ENCODE measurements at regions not wholly inside any gene's neighbourhood (a gene's known extent, or its start where the extent isn't known, plus 50 kb on each side); places are given as distances from the start of the nearest gene placed in this dataset.

DNA sequence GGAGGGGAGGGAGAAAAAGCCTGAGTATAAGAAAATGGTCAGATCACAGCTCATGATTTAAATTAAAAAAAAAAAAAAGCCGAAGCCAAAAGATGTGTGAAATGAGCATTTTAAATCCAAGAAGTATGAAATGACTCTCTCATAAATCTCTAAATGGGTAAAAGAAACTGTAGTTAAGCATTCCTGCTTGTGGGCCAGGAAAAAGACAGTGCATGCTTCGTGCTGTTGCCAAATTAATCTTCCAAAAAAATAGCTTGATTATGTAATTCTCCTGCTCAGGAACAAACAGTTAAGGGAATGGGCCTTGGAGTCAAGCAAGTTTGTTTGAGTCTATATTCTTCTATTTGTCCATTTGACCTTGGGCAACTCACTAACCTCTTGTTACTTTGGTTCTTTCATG lies 325.4 kb upstream of the SEL1L start:
- H3K79me2 ChIP-seq: no peaks in the 10 kb centered on the region

DNA sequence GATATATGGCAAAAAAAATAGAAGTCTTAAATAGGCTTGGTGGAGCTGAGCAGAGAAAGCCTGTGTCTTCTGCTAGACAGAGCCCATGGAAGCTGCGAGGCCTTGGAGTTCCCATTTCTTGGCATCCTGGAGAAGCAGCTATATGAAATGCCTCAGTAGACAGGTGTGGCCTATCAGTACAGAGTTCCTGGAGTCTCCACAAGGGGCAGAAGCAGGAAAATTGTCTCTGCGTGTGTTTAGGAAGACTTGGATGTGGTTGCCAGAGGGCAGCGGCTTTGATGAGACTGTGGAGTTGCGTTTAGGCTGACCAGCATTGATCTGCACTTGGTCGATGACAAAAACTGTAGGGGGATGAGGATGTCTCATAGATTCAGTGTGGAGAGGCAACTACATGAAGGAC lies 334.5 kb upstream of the SEL1L start:
- WGBS (ENCODE audit: low lambda C conversion rate, missing lambda C conversion rate): 89% methylated on average over 5 of the region's 5 CpGs
- no peak overlapping the region for H2AFZ ChIP-seq
- TF ChIP-seq EZH2phosphoT487 (IDR thresholded peaks at IDR 0.05; ENCODE audit: low read depth, severe bottlenecking, unreplicated experiment) (no peak), EZH2 (IDR thresholded peaks at IDR 0.05; ENCODE audit: borderline replicate concordance) (no peak)
- TF ChIP-seq, protein P1, sequence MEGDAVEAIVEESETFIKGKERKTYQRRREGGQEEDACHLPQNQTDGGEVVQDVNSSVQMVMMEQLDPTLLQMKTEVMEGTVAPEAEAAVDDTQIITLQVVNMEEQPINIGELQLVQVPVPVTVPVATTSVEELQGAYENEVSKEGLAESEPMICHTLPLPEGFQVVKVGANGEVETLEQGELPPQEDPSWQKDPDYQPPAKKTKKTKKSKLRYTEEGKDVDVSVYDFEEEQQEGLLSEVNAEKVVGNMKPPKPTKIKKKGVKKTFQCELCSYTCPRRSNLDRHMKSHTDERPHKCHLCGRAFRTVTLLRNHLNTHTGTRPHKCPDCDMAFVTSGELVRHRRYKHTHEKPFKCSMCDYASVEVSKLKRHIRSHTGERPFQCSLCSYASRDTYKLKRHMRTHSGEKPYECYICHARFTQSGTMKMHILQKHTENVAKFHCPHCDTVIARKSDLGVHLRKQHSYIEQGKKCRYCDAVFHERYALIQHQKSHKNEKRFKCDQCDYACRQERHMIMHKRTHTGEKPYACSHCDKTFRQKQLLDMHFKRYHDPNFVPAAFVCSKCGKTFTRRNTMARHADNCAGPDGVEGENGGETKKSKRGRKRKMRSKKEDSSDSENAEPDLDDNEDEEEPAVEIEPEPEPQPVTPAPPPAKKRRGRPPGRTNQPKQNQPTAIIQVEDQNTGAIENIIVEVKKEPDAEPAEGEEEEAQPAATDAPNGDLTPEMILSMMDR (IDR thresholded peaks at IDR 0.05; ENCODE audit: poor library complexity): no peak

More for the DNA sequence above, 325.4 kb upstream of the SEL1L start:
- DNase-seq (ENCODE audit: low spot score): no peak
- no peak overlapping the region for H3K27ac ChIP-seq
- H3K4me3 ChIP-seq: no peak overlapping the region
- no peaks in the 10 kb centered on the region for H3K27me3 ChIP-seq
- H3K9me3 ChIP-seq (ENCODE audit: low read depth): no peaks in the 10 kb centered on the region
- no peaks in the 10 kb centered on the region for H4K20me1 ChIP-seq (ENCODE audit: insufficient read depth, poor library complexity, severe bottlenecking)
- H3K4me2 ChIP-seq: no peak overlapping the region
- H2AFZ ChIP-seq: no peak overlapping the region
- TF ChIP-seq EZH2 (IDR thresholded peaks at IDR 0.05; ENCODE audit: borderline replicate concordance) (no peak), EZH2phosphoT487 (IDR thresholded peaks at IDR 0.05; ENCODE audit: low read depth, severe bottlenecking, unreplicated experiment) (no peak)
- TF ChIP-seq, protein P1 (IDR thresholded peaks at IDR 0.05; ENCODE audit: poor library complexity): no peak
- no peaks in the 10 kb centered on the region for H3K4me1 ChIP-seq (ENCODE audit: insufficient read depth)
- no peaks in the 10 kb centered on the region for H3K9me2 ChIP-seq (replicated peaks; ENCODE audit: insufficient read depth)
- H3K36me3 ChIP-seq (replicated peaks; ENCODE audit: insufficient read depth, low read depth): no peaks in the 10 kb centered on the region
- 87% methylated on average over 2 of the region's 2 CpGs for WGBS (ENCODE audit: low lambda C conversion rate, missing lambda C conversion rate)

DNA sequence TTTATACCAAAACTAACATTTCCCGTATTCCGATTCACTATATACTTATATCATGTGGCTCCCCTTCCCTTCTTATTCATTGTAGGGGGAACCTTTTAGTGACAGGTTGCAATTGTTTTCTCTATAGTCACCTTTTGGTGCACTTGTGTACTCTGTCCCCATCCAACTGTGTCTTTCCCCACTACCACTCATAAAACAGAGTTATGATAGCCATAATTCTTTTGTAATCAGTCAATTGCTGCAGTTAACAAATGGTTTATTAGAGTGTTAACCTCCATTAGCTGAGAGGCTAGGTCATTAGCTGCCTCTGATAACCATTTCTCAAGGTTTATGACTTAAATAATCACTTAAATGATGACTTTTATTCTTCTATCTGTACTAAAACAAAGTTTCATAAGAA lies 338.1 kb upstream of the SEL1L start:
- 81% methylated on average over 2 of the region's 2 CpGs for WGBS (ENCODE audit: low lambda C conversion rate, missing lambda C conversion rate)
- Histone ChIP-seq H3K36me3 (replicated peaks; ENCODE audit: insufficient read depth, low read depth) (no peaks in the 10 kb centered on the region), H3K4me2 (peak overlapping the region; percentile 31), H3K9me3 (ENCODE audit: low read depth) (no peaks in the 10 kb centered on the region), H2AFZ (no peak overlapping the region), H3K4me3 (no peak overlapping the region), H4K20me1 (ENCODE audit: insufficient read depth, poor library complexity, severe bottlenecking) (no peaks in the 10 kb centered on the region), H3K27ac (no peak overlapping the region), H3K79me2 (no peaks in the 10 kb centered on the region), H3K4me1 (ENCODE audit: insufficient read depth) (no peaks in the 10 kb centered on the region), H3K27me3 (no peaks in the 10 kb centered on the region), H3K9me2 (replicated peaks; ENCODE audit: insufficient read depth) (no peaks in the 10 kb centered on the region)
- no peak for DNase-seq (ENCODE audit: low spot score)
- TF ChIP-seq EZH2phosphoT487 (IDR thresholded peaks at IDR 0.05; ENCODE audit: low read depth, severe bottlenecking, unreplicated experiment) (no peak), EZH2 (IDR thresholded peaks at IDR 0.05; ENCODE audit: borderline replicate concordance) (no peak)
- TF ChIP-seq, protein P1 (IDR thresholded peaks at IDR 0.05; ENCODE audit: poor library complexity): no peak

More for the DNA sequence above, 334.5 kb upstream of the SEL1L start:
- Histone ChIP-seq H3K9me2 (replicated peaks; ENCODE audit: insufficient read depth) (no peaks in the 10 kb centered on the region), H3K4me3 (no peak overlapping the region), H4K20me1 (ENCODE audit: insufficient read depth, poor library complexity, severe bottlenecking) (no peaks in the 10 kb centered on the region), H3K4me2 (no peak overlapping the region), H3K36me3 (replicated peaks; ENCODE audit: insufficient read depth, low read depth) (no peaks in the 10 kb centered on the region), H3K9me3 (ENCODE audit: low read depth) (no peaks in the 10 kb centered on the region), H3K79me2 (no peaks in the 10 kb centered on the region), H3K27me3 (no peaks in the 10 kb centered on the region), H3K27ac (no peak overlapping the region), H3K4me1 (ENCODE audit: insufficient read depth) (no peaks in the 10 kb centered on the region)
- DNase-seq (ENCODE audit: low spot score): no peak

DNA sequence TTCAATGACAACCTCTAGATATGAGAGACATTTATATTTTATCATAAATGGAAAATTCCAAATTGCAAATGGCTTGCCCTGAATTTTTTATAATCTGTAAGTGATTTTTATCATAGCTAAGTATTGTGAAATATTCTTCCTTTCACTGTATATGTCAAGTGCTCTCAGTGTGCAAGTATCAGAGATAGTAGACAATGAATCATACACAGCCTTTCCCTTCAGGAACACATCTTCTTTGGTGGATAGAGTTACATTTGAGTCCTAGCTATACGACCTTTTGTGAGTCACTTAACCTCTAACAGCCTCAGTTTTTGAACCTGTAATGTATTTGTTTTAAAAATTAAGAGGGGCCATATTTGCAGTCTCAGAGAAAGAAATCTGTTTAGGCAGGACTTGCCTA lies 350.7 kb upstream of the SEL1L start:
- Histone ChIP-seq H3K36me3 (replicated peaks; ENCODE audit: insufficient read depth, low read depth) (no peaks in the 10 kb centered on the region), H3K27me3 (no peaks in the 10 kb centered on the region)

More for the DNA sequence above, 350.7 kb upstream of the SEL1L start:
- no peaks in the 10 kb centered on the region for H3K79me2 ChIP-seq
- TF ChIP-seq EZH2phosphoT487 (IDR thresholded peaks at IDR 0.05; ENCODE audit: low read depth, severe bottlenecking, unreplicated experiment) (no peak), EZH2 (IDR thresholded peaks at IDR 0.05; ENCODE audit: borderline replicate concordance) (no peak)
- TF ChIP-seq, protein P1 (IDR thresholded peaks at IDR 0.05; ENCODE audit: poor library complexity): no peak
- no peaks in the 10 kb centered on the region for H3K4me1 ChIP-seq (ENCODE audit: insufficient read depth)
- H3K9me2 ChIP-seq (replicated peaks; ENCODE audit: insufficient read depth): no peaks in the 10 kb centered on the region
- no peak overlapping the region for H2AFZ ChIP-seq
- no peaks in the 10 kb centered on the region for H3K9me3 ChIP-seq (ENCODE audit: low read depth)
- no peak overlapping the region for H3K4me3 ChIP-seq
- 41% methylated on average over 1 of the region's 1 CpG for WGBS (ENCODE audit: low lambda C conversion rate, missing lambda C conversion rate)
- no peak overlapping the region for H3K4me2 ChIP-seq
- no peak for DNase-seq (ENCODE audit: low spot score)
- H3K27ac ChIP-seq: no peak overlapping the region
- no peaks in the 10 kb centered on the region for H4K20me1 ChIP-seq (ENCODE audit: insufficient read depth, poor library complexity, severe bottlenecking)
